Spleen (tissue), 11 donors: ENCODE measurements at regions not wholly inside any gene's neighbourhood (a gene's known extent, or its start where the extent isn't known, plus 50 kb on each side); places are given as distances from the start of the nearest gene placed in this dataset.
A peak's percentile ranks its signal among the peaks of the same experiment; 100 is the strongest.

Experiments used
- DNase-seq: peaks from one replicate; pipeline ENCODE4 v3.0.0-alpha.2; 2020
- H3K27ac ChIP-seq, 8 donors: fragments of 200-600 bp; sonication (generic) in 7 of 8; 1 replicate in 4 of 8; 2 replicates in 4 of 8; pipeline versions ENCODE4 v1.5.0 to v1.8.0; 2016 to 2021; ENCODE audit warnings: inconsistent platforms in 4 of 8, mild to moderate bottlenecking in 4 of 8, moderate library complexity in 1 of 8
- H3K27me3 ChIP-seq, 7 donors: fragments of 200-600 bp; sonication (generic) in 6 of 7; replicated peaks in 1 of 7; 1 replicate in 4 of 7; 2 replicates in 3 of 7; pipeline versions ENCODE4 v1.5.0 to v1.8.0; 2016 to 2021; ENCODE audit warnings: inconsistent platforms in 3 of 7, mild to moderate bottlenecking in 1 of 7
- H3K36me3 ChIP-seq, 6 donors: fragments of 200-600 bp; sonication (generic) in 5 of 6; 1 replicate in 4 of 6; 2 replicates in 2 of 6; pipeline versions ENCODE4 v1.5.0 to v1.8.0; 2016 to 2021; ENCODE audit warnings: inconsistent platforms in 2 of 6
- H3K4me1 ChIP-seq, 6 donors: fragments of 200-600 bp; sonication (generic) in 5 of 6; 1 replicate in 3 of 6; 2 replicates in 3 of 6; pipeline versions ENCODE4 v1.5.0 to v1.8.0; 2016 to 2021; ENCODE audit warnings: inconsistent platforms in 3 of 6
- H3K4me3 ChIP-seq, 8 donors: fragments of 200-600 bp; sonication (generic) in 7 of 8; 1 replicate in 4 of 8; 2 replicates in 4 of 8; pipeline versions ENCODE4 v1.5.0 to v1.8.0; 2016 to 2021; ENCODE audit warnings: inconsistent platforms in 4 of 8, mild to moderate bottlenecking in 4 of 8, moderate library complexity in 2 of 8
- H3K9me3 ChIP-seq, 8 donors: fragments of 200-600 bp; sonication (generic) in 7 of 8; 1 replicate in 4 of 8; 2 replicates in 4 of 8; pipeline versions ENCODE4 v1.5.0 to v1.8.0; 2016 to 2021; ENCODE audit warnings: inconsistent platforms in 4 of 8
- CTCF ChIP-seq, 11 experiments: fragments of 200-600 bp in 7 of 11; fragments of 450-650 bp in 4 of 11; sonication (generic) in 4 of 11; IDR thresholded peaks in 8 of 11; conservative IDR thresholded peaks in 3 of 11; 1 replicate in 7 of 11; 2 replicates in 4 of 11; pipeline versions ENCODE4 v1.4.0 to v1.8.0; 2016 to 2021; ENCODE audit warnings: antibody characterized with exemption in 11 of 11, inconsistent platforms in 4 of 11, mild to moderate bottlenecking in 1 of 11
- POLR2A ChIP-seq, 3 donors: fragments of 450-650 bp; IDR thresholded peaks; one replicate each; pipeline ENCODE4 v1.5.1; 2017; ENCODE audit warnings: antibody characterized with exemption in 3 of 3, mild to moderate bottlenecking in 1 of 3
- POLR2AphosphoS5 ChIP-seq, 3 donors: sonication (generic); formaldehyde crosslinking; IDR thresholded peaks; one replicate each; pipeline ENCODE4 v1.5.1; 2017; ENCODE audit warnings: antibody characterized with exemption in 3 of 3
- WGBS, 5 donors: extraction: QIAGEN DNeasy Blood & Tissue Kit in 3 of 5; methylation state at CpG; one replicate each; pipeline versions ENCODE4 v1.1.5 to v1.1.7; 2013 to 2018; 5-methylcytosine and 5-hydroxymethylcytosine counted together
- intact Hi-C: fragments of 100-400 bp; cut with DNase I; formaldehyde crosslinking; loops from one replicate; pipeline ENCODE4 v1.15.0; 2023; ENCODE audit warnings: low total_unique reads
- donor health status: healthy with polysubstance abuse.
- donor health status: DM: no; HTN: no; CAD: no; lungs with moderate emphysema.
- donor health status: DM: no; HTN: no; CAD: no.
- donor health status: Bipolar disorder and iron deficiency.
- donor health status: healthy.
- donor health status: DM: no; HTN: no; CAD: no.
- donor health status: DM: yes; HTN: yes; CAD: no.

DNA sequence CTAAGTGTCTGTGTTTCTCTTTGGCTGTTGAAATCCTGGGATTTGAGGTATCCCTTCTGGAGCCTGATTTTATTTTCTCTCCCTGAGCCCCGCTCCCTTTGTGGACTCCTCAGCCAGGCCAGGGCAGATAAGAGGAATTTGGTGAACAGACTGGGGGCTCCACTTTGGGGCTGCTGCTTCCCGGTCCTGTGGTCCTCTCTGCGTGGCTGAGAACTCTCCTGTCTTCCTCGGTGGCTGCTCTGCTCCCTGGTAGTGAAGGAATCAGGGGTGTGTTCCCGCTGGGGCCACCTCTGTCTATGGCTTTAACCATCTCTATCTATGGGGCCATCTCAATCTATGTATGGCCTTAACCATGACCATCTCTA lies 71.7 kb upstream of the SH3PXD2B start:
- Histone ChIP-seq H3K27me3 (peaks cover 0 to 37% (median 0%) of the 10 kb centered on the region in 7 donors), H3K4me3 (no peak overlapping the region), H3K4me1 (peaks cover 0 to 7% (median 0%) of the 10 kb centered on the region in 6 donors), H3K9me3 (peaks cover 2 to 20% (median 16%) of the 10 kb centered on the region in 8 donors), H3K36me3 (no peaks in the 10 kb centered on the region), H3K27ac (no peak overlapping the region)
- TF ChIP-seq POLR2AphosphoS5 (IDR thresholded peaks at IDR 0.05) (no peak), POLR2A (IDR thresholded peaks at IDR 0.05) (no peak), CTCF (IDR thresholded peaks at IDR 0.05 in 8 of 11, conservative IDR thresholded peaks at IDR 0.05 in 3 of 11) (no peak)
- DNase-seq: peak; percentile 27
- WGBS, 5 donors: 71 to 94% (median 87%) methylated on average over 5 of the region's 5 CpGs
- intact Hi-C loops: no loop called here

- no peak overlapping the region for H3K27ac ChIP-seq
- TF ChIP-seq POLR2A (IDR thresholded peaks at IDR 0.05) (no peak), POLR2AphosphoS5 (IDR thresholded peaks at IDR 0.05) (no peak), CTCF (IDR thresholded peaks at IDR 0.05 in 8 of 11, conservative IDR thresholded peaks at IDR 0.05 in 3 of 11) (no peak)
- H3K36me3 ChIP-seq: no peaks in the 10 kb centered on the region
- H3K4me1 ChIP-seq: peaks cover 0 to 7% (median 0%) of the 10 kb centered on the region in 6 donors
- peaks cover 2 to 25% (median 21%) of the 10 kb centered on the region in 8 donors for H3K9me3 ChIP-seq
- H3K4me3 ChIP-seq: no peak overlapping the region
- DNase-seq: no peak
- H3K27me3 ChIP-seq: peaks cover 0 to 37% (median 0%) of the 10 kb centered on the region in 7 donors
- intact Hi-C loops: no loop called here
- WGBS, 5 donors: 92 to 98% (median 94%) methylated on average over 5 of the region's 5 CpGs
These were observed 71.1 kb upstream of the SH3PXD2B start for GRCh38 chr5:172525307-172525995.

- TF ChIP-seq POLR2AphosphoS5 (IDR thresholded peaks at IDR 0.05) (no peak), CTCF (IDR thresholded peaks at IDR 0.05 in 8 of 11, conservative IDR thresholded peaks at IDR 0.05 in 3 of 11) (no peak), POLR2A (IDR thresholded peaks at IDR 0.05) (no peak)
- Histone ChIP-seq H3K4me1 (peaks cover 0 to 7% (median 0%) of the 10 kb centered on the region in 6 donors), H3K27ac (no peak overlapping the region), H3K36me3 (no peaks in the 10 kb centered on the region), H3K9me3 (peaks cover 2 to 33% (median 27%) of the 10 kb centered on the region in 8 donors), H3K27me3 (peaks cover 0 to 33% (median 0%) of the 10 kb centered on the region in 7 donors), H3K4me3 (no peak overlapping the region)
- 70 to 92% (median 88%) methylated on average over 6 of the region's 6 CpGs for WGBS, 5 donors
- DNase-seq: peak; percentile 14
- intact Hi-C loops: no loop called here
These were observed 70.3 kb upstream of the SH3PXD2B start for GRCh38 chr5:172524573-172525021.

DNA sequence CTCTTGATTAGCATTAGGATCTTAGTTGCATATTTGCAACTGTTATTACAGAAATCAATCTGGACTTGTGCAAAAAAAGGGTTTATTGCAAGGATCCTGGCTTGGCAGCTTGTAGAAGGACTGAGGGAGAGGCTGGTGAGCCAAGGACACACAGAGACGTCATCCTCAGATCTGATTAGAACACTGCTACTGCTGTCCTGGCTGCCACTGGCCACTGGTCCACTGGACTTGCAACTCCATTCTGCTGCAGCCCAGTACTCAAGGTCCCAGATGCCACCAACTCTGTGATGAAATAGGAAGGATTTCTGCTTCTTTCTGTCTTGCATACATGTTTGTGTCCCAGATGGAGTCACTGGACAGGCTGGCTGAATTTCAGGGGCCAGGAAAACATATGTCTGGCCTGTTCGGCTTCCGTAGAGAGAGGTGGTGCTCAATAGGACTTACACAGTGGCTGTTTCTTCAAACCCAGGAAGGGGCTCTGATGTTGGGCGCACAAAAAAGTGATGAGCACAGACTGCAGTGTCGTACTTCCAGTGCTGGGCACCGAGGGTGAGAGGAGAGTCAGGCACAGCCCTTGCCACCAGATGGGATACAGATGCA lies 68.9 kb upstream of the SH3PXD2B start:
- DNase-seq: peak; percentile 29
- H3K4me1 ChIP-seq: peaks cover 0 to 7% (median 0%) of the 10 kb centered on the region in 6 donors
- H3K27ac ChIP-seq: no peak overlapping the region
- intact Hi-C loops: no loop called here
- WGBS, 5 donors: 84 to 94% (median 91%) methylated on average over 6 of the region's 6 CpGs
- H3K4me3 ChIP-seq: no peak overlapping the region
- peaks cover 2 to 43% (median 32%) of the 10 kb centered on the region in 8 donors for H3K9me3 ChIP-seq
- H3K36me3 ChIP-seq: no peaks in the 10 kb centered on the region
- TF ChIP-seq POLR2A (IDR thresholded peaks at IDR 0.05) (no peak), POLR2AphosphoS5 (IDR thresholded peaks at IDR 0.05) (no peak), CTCF (IDR thresholded peaks at IDR 0.05 in 8 of 11, conservative IDR thresholded peaks at IDR 0.05 in 3 of 11) (no peak)
- peaks cover 0 to 28% (median 0%) of the 10 kb centered on the region in 7 donors for H3K27me3 ChIP-seq
